Stimulated activated CD8-positive, alpha-beta memory T cell treated with anti-CD3 and anti-CD28 coated beads, Interleukin-4, amount 100 ng/mL, for 48 hours (primary cell): ENCODE measurements at regions not wholly inside any gene's neighbourhood (a gene's known extent, or its start where the extent isn't known, plus 50 kb on each side); places are given as distances from the start of the nearest gene placed in this dataset.
"Not testable (repeated sequence)": the region's sequence is repeated elsewhere in the genome, so short reads cannot be mapped to it uniquely, and the experiment has no call there.

Source experiments
- DNase-seq: peaks from one replicate; pipeline ENCODE4 v3.0.0-alpha.2; 2020

GRCh38 chr6:92219987-92220386 is 1199.4 kb downstream of the EPHA7 start:
- not testable (repeated sequence) for DNase-seq

DNA sequence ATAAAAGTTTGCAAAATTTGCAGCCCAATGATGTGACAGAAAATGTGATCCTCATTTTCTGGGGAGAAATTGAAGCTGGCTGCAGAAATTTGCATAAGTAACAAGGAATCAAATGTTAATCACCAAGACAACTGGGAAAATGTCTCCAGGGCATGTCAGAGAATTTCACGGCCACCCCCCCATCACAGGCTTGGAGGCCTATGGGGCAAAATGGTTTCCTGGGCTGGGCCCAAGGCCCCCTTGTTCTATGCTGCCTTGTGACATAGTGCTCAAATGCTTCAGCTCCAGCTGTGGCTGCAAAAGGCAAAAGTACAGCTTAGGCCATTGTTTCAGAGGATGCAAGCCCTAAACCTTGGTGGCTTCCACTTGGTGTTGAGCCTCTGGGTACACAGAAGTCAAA is 1202.6 kb downstream of the EPHA7 start:
- no peak for DNase-seq

GRCh38 chr6:92201618-92202017 is 1217.7 kb downstream of the EPHA7 start:
- no peak for DNase-seq

- no peak for DNase-seq
These were observed 1223.0 kb downstream of the EPHA7 start for GRCh38 chr6:92196325-92196724.

DNA sequence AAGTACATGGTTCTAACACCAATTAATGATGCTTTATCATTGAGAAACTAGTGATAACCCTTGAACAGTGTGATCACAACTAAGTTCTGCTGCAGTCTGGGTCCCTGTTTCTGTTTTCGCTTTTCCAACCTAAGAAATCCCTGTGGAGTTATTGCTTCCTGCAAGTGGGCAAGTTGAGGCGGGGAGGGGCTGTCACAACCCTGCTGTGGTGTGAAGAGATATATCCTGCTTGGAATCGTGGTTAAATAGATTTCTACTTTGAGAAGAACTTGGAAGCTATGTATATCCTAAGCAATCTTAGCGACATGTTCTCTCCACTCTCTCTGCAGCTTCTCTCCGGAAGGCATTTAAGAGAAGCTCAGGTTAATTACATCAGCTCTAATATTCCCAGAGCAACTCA is 1223.6 kb downstream of the EPHA7 start:
- DNase-seq, result no peak

DNA sequence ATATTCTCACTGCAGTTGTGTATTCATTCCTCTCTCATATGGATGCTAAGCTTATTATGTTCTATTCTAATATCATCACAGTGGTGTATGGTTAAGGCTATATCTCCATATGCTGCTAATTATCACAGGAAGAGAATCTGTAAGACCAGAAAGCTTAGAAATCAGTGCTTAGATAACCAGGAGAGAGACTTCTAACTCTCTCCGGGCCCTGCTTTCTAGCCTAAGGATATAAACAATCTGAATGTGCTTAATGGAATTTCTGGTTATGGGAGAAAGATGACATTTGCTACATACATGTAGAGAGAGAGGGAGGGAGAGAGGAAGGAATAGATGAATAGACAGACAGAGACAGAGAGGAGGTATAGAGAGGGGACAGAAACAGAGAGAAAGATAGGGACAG is 1231.3 kb downstream of the EPHA7 start:
- DNase-seq, result no peak

DNA sequence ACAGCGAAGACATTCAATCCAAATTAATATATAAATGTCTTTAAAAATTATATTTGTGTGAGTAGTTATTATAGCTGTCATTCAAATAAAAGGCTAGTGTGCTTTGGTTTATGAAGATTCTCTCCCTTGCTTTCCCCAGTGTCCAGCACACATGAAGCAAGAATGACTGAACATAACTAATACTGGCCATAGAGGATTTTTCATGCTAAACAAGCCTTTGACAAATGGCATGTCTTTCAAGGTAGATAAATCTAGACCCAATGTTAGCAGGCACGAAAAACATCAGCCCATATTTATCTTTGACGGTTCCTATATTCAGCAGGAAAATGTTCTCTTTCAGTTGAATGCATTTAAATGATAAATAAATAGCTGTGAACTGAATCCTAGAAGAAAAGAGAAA is 1234.4 kb downstream of the EPHA7 start:
- no peak for DNase-seq

DNA sequence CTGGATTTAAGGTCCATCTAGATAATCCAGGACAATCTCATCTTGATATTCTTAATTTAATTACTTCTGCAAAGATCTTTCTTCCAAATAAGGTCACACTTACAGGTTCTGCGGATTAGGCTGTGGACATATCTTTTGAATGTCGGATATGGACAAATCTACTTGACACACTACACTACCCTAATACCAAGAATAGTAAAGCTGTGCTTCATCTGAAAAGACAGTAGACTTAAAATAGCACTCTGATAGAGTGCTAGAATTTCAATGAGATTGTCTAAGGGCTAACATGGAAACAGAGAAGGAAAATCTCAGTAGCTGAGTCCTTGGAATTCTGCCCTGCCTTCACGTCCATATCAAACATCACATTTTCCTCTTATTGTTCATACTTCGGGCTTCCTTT is 1238.0 kb downstream of the EPHA7 start:
- no peak for DNase-seq

DNA sequence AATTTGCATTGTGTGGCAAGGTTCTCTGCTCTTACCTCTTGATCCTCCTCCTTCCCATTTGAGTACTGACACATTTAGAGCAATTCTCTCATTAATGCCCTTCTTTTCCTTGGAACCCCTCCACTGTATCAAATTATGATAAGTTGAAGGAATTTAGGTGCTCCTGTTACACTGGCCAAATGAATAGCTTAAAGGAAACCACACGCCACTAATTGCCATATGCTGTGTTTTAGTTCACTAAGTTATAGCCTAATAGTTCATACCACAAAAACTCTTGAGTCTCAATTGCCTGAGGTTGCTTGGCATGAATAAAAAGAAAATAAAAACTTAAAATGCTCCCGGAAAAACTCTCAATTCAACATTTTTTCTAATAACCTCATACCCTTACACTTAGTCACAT is 1239.3 kb downstream of the EPHA7 start:
- DNase-seq, result no peak

- no peak for DNase-seq
These were observed 1242.7 kb downstream of the EPHA7 start for GRCh38 chr6:92176666-92177065.

DNA sequence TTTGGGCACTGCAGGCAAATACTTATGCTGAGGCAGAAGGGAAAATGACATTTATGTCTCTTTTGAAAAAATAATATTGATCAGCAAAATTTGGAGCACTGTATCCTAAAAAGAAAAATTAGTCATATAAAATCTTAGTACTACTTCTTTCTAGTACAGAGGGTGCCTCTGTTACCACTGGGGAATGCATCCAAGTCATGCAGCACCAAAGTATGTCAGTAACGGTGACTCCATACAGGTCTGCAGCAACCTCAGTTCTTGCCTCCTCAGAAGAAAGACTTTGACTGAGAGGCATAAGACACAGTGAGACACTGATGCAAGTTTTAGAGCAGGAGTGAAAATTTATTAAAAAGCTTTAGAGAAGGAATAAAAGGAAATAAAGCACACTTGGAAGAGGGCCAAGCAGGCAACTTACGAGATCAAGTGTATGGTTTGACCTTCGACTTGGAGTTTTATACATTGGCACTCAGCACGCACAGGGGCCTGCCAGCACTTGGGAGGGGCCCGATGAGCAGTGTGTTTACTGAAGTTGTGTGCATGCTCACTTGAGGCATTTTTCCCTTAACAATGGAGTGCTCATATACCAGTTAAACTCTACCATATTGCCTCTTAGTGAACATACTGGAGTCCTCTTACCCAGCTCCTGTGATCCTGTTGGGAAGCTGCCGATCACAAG is 1244.8 kb downstream of the EPHA7 start:
- no peak for DNase-seq

DNA sequence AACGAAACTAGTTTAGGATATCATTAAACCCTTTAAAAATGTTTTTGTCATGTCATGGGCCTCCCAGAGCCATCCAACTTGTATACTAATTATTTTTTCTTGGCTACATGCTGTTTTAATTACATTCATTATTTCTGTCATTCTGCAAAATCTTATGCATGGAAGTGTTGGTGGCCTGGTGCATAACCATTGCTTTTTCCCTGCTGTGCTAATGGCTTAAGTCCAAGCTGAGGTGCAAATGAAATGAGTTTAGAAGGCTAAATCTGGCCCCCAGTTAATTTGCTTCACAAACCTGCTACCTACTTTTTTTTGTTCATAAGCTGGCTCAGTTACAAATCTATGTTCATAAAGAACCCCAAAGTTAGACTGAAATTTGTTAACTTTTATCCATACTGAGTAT is 1249.9 kb downstream of the EPHA7 start:
- DNase-seq, result no peak

- no peak for DNase-seq
These were observed 1252.7 kb downstream of the EPHA7 start for GRCh38 chr6:92166666-92167065.

DNA sequence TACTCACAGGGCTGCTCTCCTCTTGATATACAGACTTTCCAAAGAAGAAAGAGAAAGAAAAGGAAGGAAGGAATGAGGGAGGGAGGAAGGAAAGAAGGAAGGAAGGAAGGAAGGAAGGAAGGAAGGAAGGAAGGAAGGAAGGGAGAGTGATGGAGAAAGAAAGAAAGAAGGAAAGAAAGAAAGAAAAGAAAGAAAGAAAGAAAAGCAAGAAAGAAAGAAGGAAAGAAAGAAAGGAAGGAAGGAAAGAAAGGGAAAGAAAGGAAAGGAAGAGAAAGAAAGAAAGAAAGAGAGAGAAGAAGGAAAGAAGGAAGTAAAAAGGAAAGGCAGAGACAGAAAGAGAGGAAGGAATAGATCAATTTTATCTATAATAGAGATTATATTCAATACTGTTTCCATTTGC is 1257.4 kb downstream of the EPHA7 start:
- no peak for DNase-seq

DNA sequence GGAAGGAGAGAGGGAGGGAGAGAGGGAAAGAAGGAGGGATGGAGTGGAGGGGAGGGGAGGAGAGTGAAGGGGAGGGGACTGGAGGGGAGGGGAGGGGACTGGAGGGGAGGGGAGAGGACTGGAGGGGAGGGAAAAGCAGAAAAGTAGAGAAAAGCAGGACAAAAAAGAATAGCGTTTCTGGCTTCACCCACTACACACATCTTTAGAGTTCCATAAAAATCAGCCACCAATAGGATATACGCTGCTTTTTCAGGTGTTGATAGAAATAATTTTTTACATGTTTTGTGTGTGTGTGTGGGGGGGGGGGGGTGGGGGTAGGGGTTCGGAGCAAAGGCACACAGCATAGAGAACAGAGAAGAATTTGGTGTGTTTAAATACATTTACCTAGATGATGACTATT is 1259.1 kb downstream of the EPHA7 start:
- no peak for DNase-seq

GRCh38 chr6:92159046-92159445 is 1260.3 kb downstream of the EPHA7 start:
- no peak for DNase-seq

DNA sequence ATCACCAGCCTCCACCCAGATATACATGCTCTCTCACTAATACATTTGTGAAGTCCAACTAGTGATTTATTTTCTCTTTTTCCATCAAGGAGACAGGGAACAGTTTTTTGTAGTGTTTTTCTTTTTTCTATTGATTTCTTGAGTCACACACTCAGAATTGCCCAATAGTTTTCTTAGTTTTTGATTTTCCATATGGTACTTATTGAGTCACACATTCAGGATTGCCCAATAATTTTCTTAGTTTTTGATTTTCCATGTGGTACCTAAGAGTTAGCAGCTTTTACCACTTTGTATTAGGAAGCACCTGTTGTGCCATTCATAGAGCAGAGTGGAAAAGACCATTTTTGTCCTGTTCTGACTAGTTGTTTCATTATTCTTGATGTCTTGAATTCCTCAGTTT is 1268.8 kb downstream of the EPHA7 start:
- DNase-seq, result no peak

DNA sequence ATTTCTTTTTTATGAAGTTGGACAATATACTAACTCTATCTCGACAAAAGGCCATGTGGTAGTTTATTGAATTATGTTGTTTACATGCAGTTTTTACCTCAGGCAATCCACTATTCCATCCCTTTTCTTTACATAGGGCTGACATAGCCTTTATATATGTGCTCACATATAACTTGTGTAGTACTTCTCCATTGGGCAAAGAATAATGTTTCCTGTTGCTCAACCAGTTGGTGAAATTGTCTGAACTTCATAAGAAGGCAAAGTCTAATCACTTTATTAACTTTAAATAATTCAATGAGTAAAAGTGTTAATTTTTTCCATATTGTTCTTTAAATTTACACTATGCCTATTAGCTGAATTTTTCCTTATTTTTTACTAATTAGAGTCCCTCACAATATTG is 1272.1 kb downstream of the EPHA7 start:
- no peak for DNase-seq

- DNase-seq, result no peak
These were observed 1279.8 kb downstream of the EPHA7 start for GRCh38 chr6:92139601-92140000.

DNA sequence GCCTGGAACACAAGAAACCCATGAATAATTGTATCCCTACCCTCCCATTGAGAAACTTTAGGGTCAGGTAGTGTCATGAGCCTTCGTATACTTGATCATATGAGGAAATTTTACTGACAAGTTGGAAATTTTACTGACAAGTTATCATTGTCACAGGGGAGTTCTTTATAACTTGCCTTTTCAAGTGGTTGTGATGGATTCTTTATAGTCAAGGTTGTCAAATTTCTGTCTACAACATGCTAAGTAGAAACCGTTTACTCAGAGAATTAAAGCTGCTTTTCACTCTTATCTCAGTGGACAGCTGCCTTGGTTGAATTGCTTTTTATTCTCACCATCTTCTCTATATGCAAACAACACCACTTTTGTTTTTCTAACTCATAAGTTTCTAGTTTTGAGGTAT is 1286.4 kb downstream of the EPHA7 start:
- no peak for DNase-seq

- DNase-seq, result no peak
These were observed 1286.9 kb downstream of the EPHA7 start for GRCh38 chr6:92132457-92132856.

DNA sequence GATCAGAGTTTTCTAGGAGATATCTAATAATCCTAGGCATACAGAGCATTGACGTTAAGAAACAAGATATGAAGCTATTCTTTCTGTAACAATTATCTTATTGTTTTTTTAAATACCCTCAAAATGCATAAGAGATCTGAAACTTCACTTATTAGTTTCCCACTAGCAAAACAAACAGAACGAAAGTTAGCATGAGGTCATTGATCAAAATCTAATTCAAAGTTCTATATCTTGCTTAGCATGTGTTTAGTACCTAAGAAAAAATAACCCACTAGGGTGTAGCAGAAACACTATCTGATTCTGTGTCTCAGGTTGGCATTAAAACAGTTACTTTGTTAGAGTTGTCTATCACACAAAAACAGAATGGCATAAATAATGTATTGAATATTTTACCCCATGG is 1288.4 kb downstream of the EPHA7 start:
- no peak for DNase-seq

- DNase-seq, result no peak
These were observed 1292.4 kb downstream of the EPHA7 start for GRCh38 chr6:92126983-92127382.

- DNase-seq, result no peak
These were observed 1293.3 kb downstream of the EPHA7 start for GRCh38 chr6:92126088-92126487.

GRCh38 chr6:92125681-92126080 is 1293.7 kb downstream of the EPHA7 start:
- no peak for DNase-seq

GRCh38 chr6:92124200-92124651 is 1295.1 kb downstream of the EPHA7 start:
- no peak for DNase-seq
